A673 (cell line): ENCODE measurements at regions not wholly inside any gene's neighbourhood (a gene's known extent, or its start where the extent isn't known, plus 50 kb on each side); places are given as distances from the start of the nearest gene placed in this dataset.

Source experiments
- BruUV-seq: library from RNA; stranded (reverse); fragments of 400-500 nt; replicated peaks from 2 replicates; lab custom pipeline; 2021; lab: Mats Ljungman, UMichigan
- CTCF ChIA-PET: fragments of 300-600 bp; sonication (Branson Sonifier 250); formaldehyde crosslinking; loops from one replicate; lab custom pipeline; 2022; ENCODE audit warnings: antibody characterized with exemption; lab: Charles Lee
- POLR2A ChIA-PET: fragments of 300-600 bp; sonication (Branson Sonifier 250); formaldehyde crosslinking; loops from one replicate; lab custom pipeline; 2022; ENCODE audit warnings: antibody characterized with exemption; ENCODE audit not compliant: low non-redundant PET; lab: Charles Lee
- DNase-seq: peaks from one replicate; pipeline ENCODE4 v3.0.0-alpha.2; 2015; ENCODE audit warnings: low spot score
- H3K27ac ChIP-seq: fragments of 200-600 bp; sonication (generic); 2 replicates; pipeline ENCODE4 v1.5.1; 2016; ENCODE audit warnings: mixed run types, low read depth, mild to moderate bottlenecking, mixed read lengths, antibody characterized with exemption, low read length; ENCODE audit not compliant: poor library complexity, severe bottlenecking
- H3K27me3 ChIP-seq: fragments of 200-600 bp; sonication (generic); replicated peaks from 2 replicates; pipeline ENCODE4 v1.6.1; 2017; ENCODE audit warnings: mixed run types, low read depth, mild to moderate bottlenecking, mixed read lengths, antibody characterized with exemption, low read length; ENCODE audit not compliant: insufficient read depth, poor library complexity
- H3K36me3 ChIP-seq: fragments of 200-600 bp; sonication (generic); 2 replicates; pipeline ENCODE4 v1.6.1; 2016; ENCODE audit warnings: mixed run types, mild to moderate bottlenecking, mixed read lengths, antibody characterized with exemption, low read length; ENCODE audit not compliant: insufficient read depth, poor library complexity, severe bottlenecking
- H3K4me1 ChIP-seq: fragments of 200-600 bp; sonication (generic); 2 replicates; pipeline ENCODE4 v1.6.1; 2017; ENCODE audit warnings: mixed run types, mild to moderate bottlenecking, mixed read lengths, antibody characterized with exemption, low read length; ENCODE audit not compliant: insufficient read depth, poor library complexity, severe bottlenecking
- H3K4me3 ChIP-seq: fragments of 200-600 bp; sonication (generic); 2 replicates; pipeline ENCODE4 v1.5.1; 2016; ENCODE audit warnings: low read depth, mixed run types, mild to moderate bottlenecking, mixed read lengths, low read length; ENCODE audit not compliant: poor library complexity, severe bottlenecking
- H3K9me3 ChIP-seq: fragments of 200-600 bp; sonication (generic); 2 replicates; pipeline ENCODE4 v1.6.1; 2016; ENCODE audit warnings: mixed run types, low read depth, mild to moderate bottlenecking, mixed read lengths, antibody characterized with exemption, low read length; ENCODE audit not compliant: poor library complexity, severe bottlenecking
- CTCF ChIP-seq: fragments of 300-800, 200-600 bp; sonication (generic); conservative IDR thresholded peaks from 2 replicates; pipeline ENCODE4 v1.5.1; 2017; ENCODE audit warnings: low read depth, mild to moderate bottlenecking, antibody characterized with exemption, low read length, moderate library complexity, mixed read lengths
- EZH2 ChIP-seq: fragments of 200-600 bp; sonication (generic); IDR thresholded peaks from 2 replicates; pipeline ENCODE4 v1.6.1; 2017; ENCODE audit warnings: borderline replicate concordance, low read depth, mild to moderate bottlenecking, mixed read lengths, antibody characterized with exemption, low read length; ENCODE audit not compliant: poor library complexity, severe bottlenecking
- intact Hi-C: fragments of 100-400 bp; cut with micrococcal nuclease; formaldehyde crosslinking; loops from one replicate; pipeline ENCODE4 v1.10.0; 2022; ENCODE audit not compliant: unreplicated experiment

DNA sequence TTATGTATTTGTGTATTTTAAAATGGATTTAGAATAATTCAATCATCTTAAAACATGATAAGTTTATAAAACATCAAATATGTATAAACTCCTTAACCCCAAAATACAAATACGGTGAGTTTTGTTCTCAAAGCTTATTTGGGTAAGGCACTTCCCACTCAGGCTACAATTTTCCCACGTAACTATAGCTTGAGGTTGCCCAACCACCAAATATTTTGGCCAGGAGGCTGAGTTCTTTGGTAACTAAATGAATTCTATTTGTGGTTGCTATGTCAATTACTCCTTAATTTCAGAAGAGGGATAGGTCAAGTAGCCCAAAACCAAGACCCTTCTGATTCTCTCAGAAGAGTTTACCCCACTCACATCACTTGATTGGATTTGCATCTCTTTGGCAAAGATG lies 70.4 kb downstream of the MYL12B start:
- no peaks in the 10 kb centered on the region for H3K4me1 ChIP-seq
- H3K27ac ChIP-seq = no peak overlapping the region
- H3K4me3 ChIP-seq = no peak overlapping the region
- DNase-seq = no peak
- intact Hi-C loops = no loop called here
- ChIA-PET POLR2A (no interaction called here), CTCF (no interaction called here)
- BruUV-seq = no TSS peak
- no peaks in the 10 kb centered on the region for H3K36me3 ChIP-seq
- TF ChIP-seq EZH2 = no peak
- no peak for TF ChIP-seq CTCF
- H3K9me3 ChIP-seq = no peaks in the 10 kb centered on the region
- no peaks in the 10 kb centered on the region for H3K27me3 ChIP-seq

GRCh38 chr18:3333056-3333720 lies 71.3 kb downstream of the MYL12B start:
- TF ChIP-seq EZH2 (no peak), CTCF (no peak)
- Histone ChIP-seq H3K27ac (no peak overlapping the region), H3K27me3 (no peaks in the 10 kb centered on the region), H3K9me3 (no peaks in the 10 kb centered on the region), H3K4me1 (no peaks in the 10 kb centered on the region), H3K36me3 (no peaks in the 10 kb centered on the region), H3K4me3 (no peak overlapping the region)
- POLR2A ChIA-PET = no interaction called here
- CTCF ChIA-PET = no interaction called here
- no peak for DNase-seq
- BruUV-seq = no TSS peak
- intact Hi-C loops = no loop called here

DNA sequence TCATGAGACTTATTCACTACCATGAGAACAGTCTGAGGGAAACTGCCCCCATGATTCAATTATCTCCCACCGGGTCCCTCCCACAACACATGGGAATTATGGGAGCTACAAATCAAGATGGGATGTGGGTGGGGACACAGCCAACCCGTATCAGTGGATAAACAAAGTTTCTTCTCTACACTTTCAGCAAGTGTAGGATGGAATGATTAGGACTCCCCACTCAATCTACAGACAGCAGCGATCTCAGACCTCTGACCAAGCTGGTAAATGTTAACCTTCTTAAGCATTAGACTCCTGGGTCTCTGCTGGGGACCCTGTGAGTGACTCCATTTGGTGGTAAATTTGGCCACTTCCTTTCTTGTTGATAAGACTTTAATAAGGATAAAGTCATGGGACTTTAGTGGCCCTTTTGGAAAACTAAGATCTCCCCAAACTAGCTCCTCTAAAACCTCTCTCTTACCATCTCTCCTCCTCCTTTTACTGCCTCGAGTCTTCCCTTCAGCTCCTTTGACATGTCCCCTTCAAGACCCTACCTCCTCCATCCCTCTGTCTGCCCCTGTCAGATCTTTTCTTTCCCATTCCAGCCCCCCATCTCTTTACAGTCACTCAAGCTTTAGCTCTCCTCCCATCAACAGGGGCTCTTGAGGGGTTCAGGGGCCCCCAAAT lies 71.9 kb downstream of the MYL12B start:
- TF ChIP-seq EZH2 (no peak), CTCF (no peak)
- CTCF ChIA-PET = no interaction called here
- H3K27me3 ChIP-seq = no peaks in the 10 kb centered on the region
- POLR2A ChIA-PET = no interaction called here
- H3K36me3 ChIP-seq = no peaks in the 10 kb centered on the region
- DNase-seq = no peak
- H3K4me3 ChIP-seq = no peak overlapping the region
- no peaks in the 10 kb centered on the region for H3K4me1 ChIP-seq
- BruUV-seq = no TSS peak
- H3K27ac ChIP-seq = no peak overlapping the region
- H3K9me3 ChIP-seq = no peaks in the 10 kb centered on the region
- intact Hi-C loops = no loop called here
